Neural progenitor cell (in vitro differentiated cells): ENCODE measurements at regions not wholly inside any gene's neighbourhood (a gene's known extent, or its start where the extent isn't known, plus 50 kb on each side); places are given as distances from the start of the nearest gene placed in this dataset.

Source experiments
- DNase-seq: peaks from one replicate; pipeline ENCODE4 v3.0.0-alpha.2; 2016; ENCODE audit warnings: low spot score
- H2AFZ ChIP-seq: fragments of 200-600 bp; sonication (generic); replicated peaks from 2 replicates; pipeline ENCODE4 v1.6.1; 2016; ENCODE audit warnings: antibody characterized with exemption
- H3F3A ChIP-seq: fragments of 200-600 bp; sonication (generic); 2 replicates; pipeline ENCODE4 v1.6.1; 2016; ENCODE audit warnings: antibody characterized with exemption, low read depth
- H3K27ac ChIP-seq: fragments of 200-600 bp; sonication (generic); 2 replicates; pipeline ENCODE4 v1.5.1; 2016; ENCODE audit warnings: mild to moderate bottlenecking
- H3K27me3 ChIP-seq: fragments of 200-600 bp; sonication (generic); 2 replicates; pipeline ENCODE4 v1.6.1; 2016; ENCODE audit warnings: mild to moderate bottlenecking, moderate library complexity
- H3K36me3 ChIP-seq: fragments of 200-600 bp; sonication (generic); 2 replicates; pipeline ENCODE4 v1.5.1; 2016
- H3K4me1 ChIP-seq: fragments of 200-600 bp; sonication (generic); 2 replicates; pipeline ENCODE4 v1.6.1; 2016; ENCODE audit warnings: mixed run types
- H3K4me2 ChIP-seq: fragments of 200-600 bp; sonication (generic); 2 replicates; pipeline ENCODE4 v1.6.1; 2016
- H3K4me3 ChIP-seq: fragments of 200-600 bp; sonication (generic); 2 replicates; pipeline ENCODE4 v1.5.1; 2016
- H3K79me2 ChIP-seq: fragments of 200-600 bp; sonication (generic); 2 replicates; pipeline ENCODE4 v1.6.1; 2016; ENCODE audit warnings: low read depth
- H3K9ac ChIP-seq: fragments of 200-600 bp; sonication (generic); 2 replicates; pipeline ENCODE4 v1.6.1; 2016
- H3K9me3 ChIP-seq: fragments of 200-600 bp; sonication (generic); 2 replicates; pipeline ENCODE4 v1.5.1; 2016; ENCODE audit warnings: low read depth
- H4K20me1 ChIP-seq: fragments of 200-600 bp; sonication (generic); 2 replicates; pipeline ENCODE4 v1.6.1; 2016; ENCODE audit warnings: low read depth
- H3K27ac Mint-ChIP-seq: 3 replicates; pipeline ENCODE4 v1.8.0; 2021; ENCODE audit warnings: mixed read lengths
- H3K27me3 Mint-ChIP-seq: 2 replicates; pipeline ENCODE4 v1.8.0; 2022; ENCODE audit warnings: low read depth, mild to moderate bottlenecking, inconsistent platforms, moderate library complexity, mixed read lengths; ENCODE audit not compliant: insufficient read depth
- H3K36me3 Mint-ChIP-seq: 3 replicates; pipeline ENCODE4 v1.8.0; 2021; ENCODE audit warnings: mixed read lengths
- H3K4me1 Mint-ChIP-seq: 3 replicates; pipeline ENCODE4 v1.8.0; 2021; ENCODE audit warnings: mixed read lengths
- H3K4me3 Mint-ChIP-seq: 3 replicates; pipeline ENCODE4 v1.8.0; 2021; ENCODE audit warnings: mild to moderate bottlenecking, moderate library complexity, mixed read lengths
- H3K9me3 Mint-ChIP-seq: 3 replicates; pipeline ENCODE4 v1.8.0; 2020; ENCODE audit warnings: mixed read lengths
- CTCF ChIP-seq: fragments of 200-600 bp; sonication (generic); IDR thresholded peaks from 2 replicates; pipeline ENCODE4 v1.5.1; 2017; ENCODE audit warnings: antibody characterized with exemption, mild to moderate bottlenecking
- EZH2 ChIP-seq: fragments of 200-600 bp; sonication (generic); IDR thresholded peaks from 2 replicates; pipeline ENCODE4 v1.6.1; 2017; ENCODE audit warnings: antibody characterized with exemption, mild to moderate bottlenecking, moderate library complexity
- EZH2phosphoT487 ChIP-seq: fragments of 200-600 bp; sonication (generic); IDR thresholded peaks from 2 replicates; pipeline ENCODE4 v1.6.1; 2017; ENCODE audit warnings: antibody characterized with exemption

- H3K9me3 ChIP-seq = no peaks in the 10 kb centered on the region
- no peak overlapping the region for H3K9ac ChIP-seq
- H3K4me2 ChIP-seq = no peak overlapping the region
- H2AFZ ChIP-seq = no peak overlapping the region
- H3K36me3 ChIP-seq = no peaks in the 10 kb centered on the region
- H3K27me3 ChIP-seq = no peaks in the 10 kb centered on the region
- H3K27ac Mint-ChIP-seq = no peak overlapping the region
- H3K4me3 Mint-ChIP-seq = no peak overlapping the region
- no peaks in the 10 kb centered on the region for H3K79me2 ChIP-seq
- no peaks in the 10 kb centered on the region for H4K20me1 ChIP-seq
- H3K4me1 ChIP-seq = no peaks in the 10 kb centered on the region
- no peaks in the 10 kb centered on the region for H3F3A ChIP-seq
- TF ChIP-seq EZH2phosphoT487 (no peak), CTCF (no peak), EZH2 (no peak)
- H3K9me3 Mint-ChIP-seq = peaks cover 34% of the 10 kb centered on the region
- H3K27ac ChIP-seq = no peak overlapping the region
- H3K4me1 Mint-ChIP-seq = peaks cover 4% of the 10 kb centered on the region
- H3K36me3 Mint-ChIP-seq = no peaks in the 10 kb centered on the region
- peaks cover 10% of the 10 kb centered on the region for H3K27me3 Mint-ChIP-seq
- DNase-seq = no peak
- no peak overlapping the region for H3K4me3 ChIP-seq
Measured at GRCh38 chr1:4379451-4380175, 274.8 kb upstream of the AJAP1 start.

DNA sequence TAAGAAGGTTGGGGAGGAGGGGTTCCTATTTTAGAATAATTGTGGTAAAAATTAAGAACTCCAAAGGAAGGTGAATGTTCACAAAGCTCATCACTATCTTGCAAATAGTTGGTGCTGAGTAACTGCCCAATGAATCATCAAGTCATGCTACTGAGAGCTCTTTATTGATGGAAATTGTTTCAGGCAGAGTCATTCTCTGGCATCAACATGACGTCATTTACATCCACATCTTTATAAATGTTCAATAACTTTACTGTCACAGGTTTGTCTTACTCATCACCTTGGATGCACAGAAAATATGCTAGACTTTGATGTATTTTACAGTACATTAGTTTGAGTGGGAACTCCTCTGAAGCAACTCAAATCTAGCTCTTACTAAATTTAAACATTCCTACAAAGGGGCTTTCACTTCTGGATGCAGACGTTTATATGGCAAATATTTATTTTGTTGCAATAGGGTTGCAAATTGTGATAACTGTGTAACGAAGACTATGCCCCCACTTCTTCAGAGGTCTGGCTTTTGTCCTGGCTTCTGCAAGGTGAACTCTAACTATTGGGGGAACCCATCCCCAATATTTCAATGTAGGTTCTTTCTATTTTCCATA is 273.7 kb upstream of the AJAP1 start:
- Histone ChIP-seq H2AFZ (no peak overlapping the region), H3F3A (no peaks in the 10 kb centered on the region), H3K4me1 (no peaks in the 10 kb centered on the region), H3K79me2 (no peaks in the 10 kb centered on the region), H3K9ac (no peak overlapping the region), H3K4me3 (no peak overlapping the region), H3K27ac (no peak overlapping the region), H4K20me1 (no peaks in the 10 kb centered on the region), H3K36me3 (no peaks in the 10 kb centered on the region), H3K9me3 (no peaks in the 10 kb centered on the region), H3K27me3 (no peaks in the 10 kb centered on the region), H3K4me2 (no peak overlapping the region)
- TF ChIP-seq EZH2 = no peak
- TF ChIP-seq EZH2phosphoT487 = no peak
- TF ChIP-seq CTCF = no peak
- no peak overlapping the region for H3K27ac Mint-ChIP-seq
- no peak for DNase-seq
- H3K4me1 Mint-ChIP-seq = peaks cover 3% of the 10 kb centered on the region
- peaks cover 31% of the 10 kb centered on the region for H3K9me3 Mint-ChIP-seq
- no peak overlapping the region for H3K4me3 Mint-ChIP-seq
- H3K27me3 Mint-ChIP-seq = peaks cover 9% of the 10 kb centered on the region
- H3K36me3 Mint-ChIP-seq = no peaks in the 10 kb centered on the region

- TF ChIP-seq EZH2phosphoT487 (no peak), EZH2 (no peak), CTCF (no peak)
- Histone ChIP-seq H4K20me1 (no peaks in the 10 kb centered on the region), H3K79me2 (no peaks in the 10 kb centered on the region), H3K4me2 (no peak overlapping the region), H3K27ac (no peak overlapping the region), H3K9ac (no peak overlapping the region), H3K27me3 (no peaks in the 10 kb centered on the region), H3K9me3 (peaks cover 9% of the 10 kb centered on the region), H3K36me3 (no peaks in the 10 kb centered on the region), H3K4me3 (no peak overlapping the region), H2AFZ (no peak overlapping the region), H3F3A (no peaks in the 10 kb centered on the region), H3K4me1 (peaks cover 12% of the 10 kb centered on the region)
- Mint-ChIP-seq H3K4me3 (no peak overlapping the region), H3K27ac (no peak overlapping the region), H3K4me1 (peaks cover 27% of the 10 kb centered on the region), H3K36me3 (peaks cover 2% of the 10 kb centered on the region), H3K9me3 (peaks cover 28% of the 10 kb centered on the region), H3K27me3 (peaks cover 15% of the 10 kb centered on the region)
- no peak for DNase-seq
Measured at GRCh38 chr1:4393191-4393590, 261.2 kb upstream of the AJAP1 start.
